ENCODE measurements at regions not wholly inside any gene's neighbourhood (a gene's known extent, or its start where the extent isn't known, plus 50 kb on each side); places are given as distances from the start of the nearest gene placed in this dataset.

DNA sequence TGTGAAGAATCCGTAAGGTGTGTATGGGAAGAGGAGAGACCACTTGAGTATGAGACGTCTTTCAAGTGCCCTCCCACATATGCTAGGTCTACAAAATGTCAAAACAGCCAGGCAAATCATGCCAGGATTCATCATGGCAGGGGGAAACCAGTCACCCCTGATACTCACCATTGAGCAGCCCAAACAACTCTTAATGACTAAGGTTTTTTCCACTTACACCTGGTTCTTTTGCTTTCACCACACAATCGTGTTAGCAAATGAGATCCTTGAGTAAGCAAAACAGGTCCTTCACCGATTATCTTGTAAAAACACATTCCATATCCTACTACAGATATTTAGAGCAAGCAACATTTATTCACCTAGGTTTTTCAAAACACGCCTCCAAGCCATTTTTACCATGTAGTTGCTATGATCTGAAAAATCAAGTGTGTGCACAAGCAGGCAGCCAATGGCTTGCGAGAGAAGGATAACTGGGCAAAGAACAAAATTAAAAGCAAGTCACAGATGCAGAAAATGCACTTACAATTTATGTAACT lies 177.5 kb upstream of the LPP start:
- DNase-seq = peak in 2 of 5 experiments; percentile 26 to 50

DNA sequence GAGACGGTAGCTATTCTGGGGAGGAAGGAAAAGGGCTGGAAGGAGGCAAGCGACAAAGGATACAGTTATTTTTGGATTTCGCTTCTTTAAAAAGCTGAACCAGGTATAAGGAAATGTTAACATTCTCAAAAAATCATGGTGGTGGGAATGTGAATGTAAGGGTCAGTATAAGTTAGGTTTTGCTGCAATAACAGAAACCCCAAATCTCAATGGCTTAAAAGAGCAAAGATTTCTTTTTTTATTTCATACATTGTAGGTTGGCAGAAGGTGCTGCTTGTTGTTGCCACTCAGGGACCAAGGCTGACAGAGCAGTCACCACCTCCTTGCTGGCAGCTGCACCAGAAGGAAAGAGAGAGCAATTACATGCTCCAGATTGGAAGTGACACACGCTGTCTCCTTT lies 176.3 kb upstream of the LPP start:
- no peak for DNase-seq

DNA sequence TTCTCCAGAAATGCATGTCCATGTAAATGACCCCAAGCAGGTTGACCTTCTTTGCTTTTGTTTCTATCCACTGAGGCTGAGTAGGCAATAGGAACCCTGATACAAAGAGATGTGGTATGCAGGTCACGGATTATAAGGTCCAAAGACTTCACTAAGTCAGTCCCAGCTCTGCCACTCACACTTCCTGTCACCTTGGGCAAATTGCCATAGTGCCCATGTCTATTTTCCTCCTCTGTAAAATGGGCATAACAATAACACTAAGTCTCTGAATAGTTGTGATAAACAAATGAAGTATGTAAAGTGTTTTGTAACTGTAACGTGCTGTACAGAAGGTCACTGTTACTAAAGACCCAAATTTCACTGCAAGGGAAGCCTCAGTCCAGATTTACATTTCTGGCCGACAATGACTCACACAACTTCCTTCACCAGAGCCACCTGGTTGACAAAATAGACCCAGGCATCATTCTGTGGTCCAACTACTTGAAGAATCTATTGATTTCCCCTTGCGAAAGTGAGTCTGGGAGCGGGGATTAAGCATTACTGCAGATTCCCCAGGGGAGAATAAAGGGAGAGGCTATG lies 175.4 kb upstream of the LPP start:
- no peak for DNase-seq

DNA sequence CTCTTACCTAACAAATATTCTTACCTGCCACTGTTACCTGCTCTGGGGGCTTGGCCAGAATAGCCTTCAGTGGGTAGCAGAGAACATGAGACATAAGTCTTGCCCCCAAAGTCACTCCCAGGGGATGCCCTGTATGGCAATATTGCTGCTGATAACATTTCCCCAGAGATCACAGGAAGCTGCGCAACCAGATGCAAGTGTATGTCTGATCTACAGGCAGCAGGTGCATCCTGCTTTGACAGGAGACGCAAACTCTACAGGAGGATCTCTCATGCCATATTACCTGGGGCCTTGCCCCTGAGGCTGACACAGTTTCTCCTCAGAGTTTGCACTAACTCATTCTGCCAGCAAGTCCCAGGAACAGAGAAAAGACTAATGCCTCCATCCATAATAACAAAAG lies 174.4 kb upstream of the LPP start:
- DNase-seq = peak in 2 of 5 experiments; percentile 24 to 58

DNA sequence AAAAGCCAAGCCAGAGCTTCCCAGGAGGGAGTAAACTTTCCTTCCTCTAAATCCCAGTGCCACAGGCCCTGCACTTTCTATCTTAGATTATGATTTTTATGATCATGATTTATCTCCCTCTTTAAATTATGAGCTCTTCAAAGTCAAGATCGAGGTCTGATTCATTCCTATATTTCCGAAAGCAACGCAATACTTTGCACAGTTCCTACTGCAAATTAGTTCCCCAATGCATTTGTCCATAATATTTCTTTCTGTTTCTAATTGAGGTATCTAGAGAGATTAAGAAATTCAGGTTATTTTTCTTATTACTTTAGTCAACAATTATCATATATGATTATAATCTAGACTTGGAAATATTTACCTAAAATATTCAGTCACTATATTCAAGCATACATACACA lies 173.1 kb upstream of the LPP start:
- DNase-seq = no peak

DNA sequence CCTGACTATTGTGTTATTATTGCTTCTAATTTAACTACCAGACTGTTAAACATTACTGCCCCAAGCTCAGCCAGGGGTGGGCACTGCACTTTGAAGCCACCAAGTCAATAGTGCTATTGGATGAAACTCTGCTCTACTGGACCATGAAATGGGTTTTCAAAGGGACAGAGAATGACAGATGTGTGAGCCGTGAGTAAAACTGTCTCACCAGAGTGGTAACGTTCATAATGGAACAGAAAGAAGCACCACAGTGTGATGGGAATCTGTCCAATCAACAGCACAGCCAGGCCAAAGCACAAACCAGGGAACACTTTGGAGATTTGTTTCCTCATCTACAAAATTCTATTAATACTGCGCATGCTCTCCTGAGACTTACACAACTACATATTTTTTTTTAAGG lies 171.8 kb upstream of the LPP start:
- DNase-seq = no peak

DNA sequence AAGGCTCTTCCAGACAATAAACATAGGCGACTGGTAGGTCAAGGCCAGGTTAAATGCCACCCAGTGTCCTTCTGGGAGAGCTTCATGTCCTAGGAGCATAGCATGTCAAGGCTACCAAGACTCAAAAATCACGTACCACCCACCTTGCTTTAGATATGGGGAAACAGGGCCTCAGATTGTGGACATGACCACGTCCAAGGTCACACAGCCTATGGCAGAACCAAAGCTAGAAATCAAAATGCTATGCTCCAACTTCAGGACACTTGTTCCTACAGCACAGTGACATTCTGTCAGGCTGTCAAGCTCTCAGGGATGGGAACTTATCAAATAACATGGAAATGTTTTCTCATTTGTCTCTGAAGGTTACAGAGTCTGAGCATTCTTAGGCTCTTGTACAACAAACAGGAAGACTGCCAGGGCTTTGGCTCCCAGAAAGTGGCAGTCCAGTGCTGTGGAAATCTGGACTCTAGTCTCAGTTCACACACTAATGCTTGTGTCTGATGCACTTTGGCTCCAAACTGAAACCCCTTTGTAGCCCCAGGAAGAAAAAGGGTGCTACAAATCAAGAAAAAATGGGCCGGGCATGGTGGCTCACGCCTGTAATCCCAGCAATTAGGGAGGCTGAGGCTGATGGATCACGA lies 170.4 kb upstream of the LPP start:
- no peak for DNase-seq

DNA sequence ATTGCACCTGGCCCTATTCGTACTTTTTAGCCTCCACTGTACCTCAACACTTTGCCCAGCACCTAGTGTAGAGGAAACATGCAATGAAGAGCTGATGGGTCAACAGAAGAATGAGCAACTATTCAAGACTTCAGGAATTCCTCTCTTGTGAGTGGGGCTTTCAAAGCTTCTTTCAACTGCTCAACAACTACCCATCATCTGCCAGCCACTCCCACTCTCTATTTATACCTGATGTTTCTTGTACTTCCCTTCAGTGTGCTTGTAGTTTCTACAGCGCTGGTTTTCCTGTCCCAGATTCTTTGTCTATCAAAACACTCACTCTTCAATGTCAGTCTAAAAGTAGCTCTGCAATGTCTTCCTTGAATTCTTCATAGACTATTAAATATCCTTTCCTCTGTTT lies 168.3 kb upstream of the LPP start:
- no peak for DNase-seq

DNA sequence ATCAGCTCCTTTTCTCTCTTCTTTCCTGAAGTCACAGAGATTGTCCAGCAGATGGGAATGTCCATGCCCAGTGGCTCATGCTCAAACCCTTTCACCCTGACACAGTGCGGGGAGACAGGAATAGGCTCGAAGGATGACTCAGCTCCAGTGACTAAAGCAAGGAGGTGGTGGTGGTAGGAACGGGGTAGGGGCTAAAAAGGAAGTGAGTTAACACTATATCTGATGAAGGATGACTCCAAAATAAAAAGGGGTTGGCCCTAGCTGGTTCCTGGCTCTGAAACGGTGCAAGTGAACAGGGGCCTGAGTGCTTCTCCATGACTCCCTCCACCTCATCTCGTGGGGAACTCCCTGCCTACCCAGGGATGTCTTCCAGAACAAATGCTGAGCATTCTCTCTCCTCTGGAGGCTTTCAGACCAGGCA lies 167.4 kb upstream of the LPP start:
- DNase-seq = peak in 2 of 5 experiments; percentile 32 to 78

DNA sequence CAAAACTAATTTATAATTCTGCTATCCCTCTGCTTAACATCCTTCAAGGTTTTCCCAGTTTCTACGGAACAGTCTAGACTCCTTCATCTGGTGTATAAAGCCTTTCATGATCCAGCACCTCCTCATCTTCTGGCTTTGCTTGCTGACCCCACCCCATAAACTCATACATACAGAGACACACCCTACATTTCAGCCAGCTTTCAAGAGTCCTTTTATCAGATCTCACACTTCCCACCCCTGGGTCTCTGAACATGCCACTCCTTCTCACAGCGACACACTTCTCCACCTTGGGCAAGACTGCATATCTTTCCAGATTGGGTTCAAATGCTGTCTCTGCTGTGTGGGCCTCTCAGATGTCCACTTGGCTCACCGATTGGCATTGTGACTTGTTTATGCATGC lies 166.8 kb upstream of the LPP start:
- DNase-seq = no peak

DNA sequence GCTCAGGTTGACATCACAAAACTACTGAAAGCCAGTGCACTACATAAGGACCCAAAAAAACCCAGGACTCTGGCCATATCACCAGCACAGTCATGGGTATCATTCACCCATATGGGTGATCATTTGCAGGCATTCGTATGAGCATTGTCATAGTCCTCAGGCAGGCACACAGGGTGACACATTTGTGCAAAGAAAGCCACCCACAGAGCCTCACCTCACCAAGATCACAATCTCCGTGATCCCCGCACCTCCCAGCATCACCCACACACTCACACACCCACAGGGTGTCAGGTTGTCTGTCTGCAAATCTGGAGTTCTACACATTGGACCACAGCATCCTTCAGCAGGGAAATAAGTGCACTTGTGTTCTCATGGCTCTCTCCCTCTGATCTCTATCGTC lies 166.0 kb upstream of the LPP start:
- DNase-seq = peak in 3 of 5 experiments; percentile 50 to 92 (median 77)

DNA sequence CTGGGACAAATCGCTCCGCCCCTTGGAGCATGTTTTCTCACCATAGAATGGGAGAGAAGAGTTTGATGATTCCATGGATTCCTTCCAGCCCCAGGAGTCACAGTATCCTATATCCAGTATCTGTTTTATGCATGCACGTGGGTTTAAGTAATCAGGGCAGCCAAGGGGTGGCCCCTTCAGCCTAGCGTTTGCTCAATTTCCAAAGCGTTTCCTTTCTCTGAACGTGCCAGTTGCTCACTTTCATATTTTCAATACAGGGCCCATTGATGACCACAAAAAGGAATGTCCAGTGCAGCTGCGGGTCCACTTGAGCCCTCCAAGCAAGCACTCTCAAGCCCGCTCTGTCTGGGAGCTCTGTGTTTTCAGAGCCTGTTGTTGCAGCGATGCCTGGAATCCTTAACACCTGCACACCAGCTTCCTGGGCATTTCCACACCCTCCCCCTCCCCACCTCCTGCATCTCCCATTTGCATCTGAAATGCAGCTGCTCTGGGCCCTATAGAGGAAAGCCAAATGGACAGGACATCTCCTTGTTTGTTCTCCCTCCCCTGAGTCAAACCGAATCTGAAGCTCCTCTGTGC lies 164.3 kb upstream of the LPP start:
- no peak for DNase-seq

DNA sequence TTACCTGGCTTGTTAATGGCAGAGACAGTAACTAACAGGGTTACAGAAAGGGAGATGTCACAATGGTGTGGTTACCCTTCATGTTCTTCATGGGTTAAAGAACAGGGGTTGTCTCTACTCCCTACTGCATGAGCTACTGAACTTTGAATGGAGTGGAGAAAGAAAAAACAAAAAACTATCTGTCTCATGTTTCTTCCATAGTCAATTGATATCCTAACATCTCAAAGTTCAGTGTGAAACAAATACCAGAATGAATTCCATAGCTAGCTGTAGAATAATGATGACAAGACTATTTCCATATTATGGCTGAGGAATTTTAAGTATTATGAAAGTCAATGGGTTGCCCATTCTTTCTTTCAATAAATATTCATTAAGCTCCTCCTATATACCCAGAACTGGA lies 161.3 kb upstream of the LPP start:
- no peak for DNase-seq

DNA sequence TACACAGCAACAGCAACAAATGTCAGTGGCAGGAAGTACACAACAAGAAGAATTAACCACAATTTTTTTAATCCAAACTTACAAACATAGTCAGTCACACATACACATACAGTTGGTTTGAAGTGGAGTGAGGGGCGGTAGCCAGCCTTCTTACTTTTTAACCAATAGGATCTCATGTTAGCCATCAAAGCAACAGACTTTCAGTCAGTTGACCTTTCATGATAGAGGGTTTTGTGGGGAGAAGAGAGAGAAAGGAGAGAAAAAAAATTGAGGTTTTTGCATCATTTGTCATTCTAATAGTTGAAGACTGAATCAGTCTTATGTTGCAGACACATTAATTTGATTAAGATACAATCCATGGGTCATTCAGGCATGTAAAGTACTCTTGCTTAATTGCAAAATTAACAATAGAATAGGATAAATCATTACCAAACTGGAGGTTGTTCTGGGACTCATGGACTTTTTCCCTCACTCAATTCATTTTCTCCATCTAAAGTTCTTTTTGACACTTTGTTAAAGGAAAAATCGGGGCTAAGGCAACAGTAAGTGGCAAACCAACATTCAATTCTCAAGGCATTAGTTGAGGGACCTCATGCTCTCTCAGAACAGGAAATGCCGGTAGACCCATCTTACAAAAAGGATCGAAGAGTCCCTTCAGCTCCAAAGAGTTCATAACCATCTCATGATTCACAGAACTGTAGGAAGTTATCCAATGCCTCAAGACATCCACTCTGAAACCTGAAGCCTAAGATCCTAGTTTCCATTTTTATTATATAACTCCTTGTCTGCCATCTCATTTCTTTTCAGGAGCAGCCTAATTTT lies 159.5 kb upstream of the LPP start:
- DNase-seq = peak in 2 of 5 experiments; percentile 62 to 87

DNA sequence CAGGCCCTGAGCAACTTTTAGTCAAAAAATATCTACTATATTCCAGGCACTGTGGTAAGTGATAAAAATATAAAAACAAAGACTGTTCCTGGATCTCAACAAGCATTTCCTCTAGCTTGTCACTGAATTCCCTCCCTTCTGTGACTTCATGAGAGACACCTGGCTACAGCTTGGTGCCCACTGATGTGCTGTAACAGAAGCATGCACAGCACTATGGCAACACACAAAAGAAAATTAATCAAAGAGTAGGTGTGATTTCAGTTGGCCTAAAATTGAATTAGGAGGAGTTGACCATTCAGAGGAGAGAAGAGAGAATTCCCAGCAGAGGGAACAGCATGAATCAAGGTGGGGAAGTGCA lies 158.9 kb upstream of the LPP start:
- no peak for DNase-seq

DNA sequence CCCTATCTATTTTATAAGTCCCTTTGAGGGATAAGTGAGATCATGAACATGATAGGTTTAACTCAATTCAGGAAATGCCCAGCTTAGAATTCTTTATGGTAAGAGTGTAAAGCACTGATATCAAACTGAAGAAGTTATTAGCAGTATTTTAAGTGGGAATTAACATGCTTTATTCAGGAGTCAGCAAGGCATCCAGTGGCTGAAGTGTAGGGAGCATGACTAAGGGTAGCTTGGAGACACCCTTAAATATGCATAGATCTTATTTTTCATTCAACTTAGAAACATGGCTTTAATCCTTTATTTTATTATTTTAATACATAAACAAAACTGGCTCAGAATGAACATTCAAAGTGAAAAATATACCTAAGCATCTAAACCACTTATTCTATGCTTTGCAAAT lies 158.3 kb upstream of the LPP start:
- DNase-seq = no peak

DNA sequence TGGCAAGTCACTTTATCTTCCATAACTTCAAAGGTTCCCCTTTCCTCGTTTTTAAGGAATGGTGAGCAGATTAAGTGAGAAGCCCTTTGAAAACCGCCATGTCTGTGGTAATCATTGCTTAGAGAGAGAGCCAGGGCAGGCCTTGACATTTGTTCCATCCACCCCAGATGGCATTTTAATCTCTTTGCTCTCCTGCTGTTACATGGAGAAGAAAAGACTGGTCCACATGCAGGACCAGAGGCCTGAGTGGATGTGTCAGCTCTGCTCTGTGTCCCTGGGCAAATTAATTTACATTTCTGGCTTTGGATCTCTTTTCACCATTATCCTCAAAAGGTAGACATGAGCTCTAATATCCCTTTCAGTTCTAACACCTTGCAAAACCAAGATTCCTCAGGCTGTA lies 157.3 kb upstream of the LPP start:
- no peak for DNase-seq

DNA sequence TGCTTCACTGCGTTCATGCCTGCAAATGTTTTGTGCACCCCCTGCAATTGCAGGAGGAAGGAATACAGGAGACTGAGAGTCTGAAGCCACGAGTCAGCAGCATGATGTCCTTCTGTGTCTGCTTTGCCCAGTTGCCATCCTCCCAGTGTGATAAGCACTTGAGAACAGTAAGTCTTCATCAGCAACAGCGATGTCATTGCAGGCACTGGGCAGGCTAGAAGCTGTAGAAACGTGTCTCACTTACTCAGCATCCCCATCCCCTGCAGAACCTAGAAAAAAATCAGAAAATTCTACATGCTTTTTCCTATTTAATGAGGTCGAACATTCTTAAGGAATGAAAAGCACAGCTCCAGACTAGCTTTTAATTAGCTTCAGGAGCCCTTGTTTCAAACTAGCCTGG lies 156.5 kb upstream of the LPP start:
- no peak for DNase-seq

DNA sequence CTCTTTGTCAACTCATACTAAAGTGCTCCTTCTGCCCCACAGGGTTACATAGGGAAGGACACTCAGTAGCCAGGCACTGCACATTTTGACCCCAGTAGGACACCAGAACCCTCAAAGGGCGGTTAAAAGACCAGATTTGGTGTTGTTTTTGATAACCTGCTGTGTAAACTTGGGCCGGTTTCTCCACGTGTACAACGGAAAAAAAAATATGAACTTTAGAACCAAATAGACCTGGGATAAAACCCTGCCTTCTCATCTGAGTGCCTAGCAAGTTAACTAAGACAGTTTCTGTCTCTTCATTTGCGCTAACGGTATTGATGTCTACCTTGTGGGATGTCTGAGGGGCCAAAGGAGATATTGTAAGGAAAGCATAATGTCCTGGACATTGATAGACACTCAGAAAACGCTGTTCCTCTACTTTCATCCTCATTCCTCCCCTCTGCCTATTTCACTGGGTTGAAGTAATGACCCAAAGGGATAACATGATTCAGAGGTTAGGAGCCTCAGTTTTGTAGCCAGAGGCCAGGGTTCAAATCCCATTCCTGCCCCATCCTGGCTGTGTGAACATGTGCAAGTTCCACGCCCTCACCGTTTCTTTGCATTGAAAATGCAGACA lies 155.9 kb upstream of the LPP start:
- no peak for DNase-seq

DNA sequence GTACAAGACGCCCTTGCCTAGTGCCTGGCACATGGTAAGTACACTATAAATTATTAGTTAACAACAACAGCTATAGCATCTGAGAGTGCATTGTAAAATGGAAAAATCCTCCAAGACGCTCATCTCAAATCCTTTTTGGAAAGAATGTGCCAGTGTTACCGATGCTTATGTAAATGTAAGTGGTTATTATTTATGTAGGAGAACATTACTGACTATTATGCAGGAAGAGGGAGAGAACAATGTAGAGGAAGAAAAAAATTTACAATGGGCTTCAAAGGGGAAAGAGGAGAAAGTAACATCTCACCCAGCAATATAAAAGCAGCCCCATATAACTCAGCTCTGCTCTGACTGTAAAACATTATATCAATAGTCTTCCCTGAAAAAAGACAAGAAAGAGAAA lies 155.3 kb upstream of the LPP start:
- no peak for DNase-seq

DNA sequence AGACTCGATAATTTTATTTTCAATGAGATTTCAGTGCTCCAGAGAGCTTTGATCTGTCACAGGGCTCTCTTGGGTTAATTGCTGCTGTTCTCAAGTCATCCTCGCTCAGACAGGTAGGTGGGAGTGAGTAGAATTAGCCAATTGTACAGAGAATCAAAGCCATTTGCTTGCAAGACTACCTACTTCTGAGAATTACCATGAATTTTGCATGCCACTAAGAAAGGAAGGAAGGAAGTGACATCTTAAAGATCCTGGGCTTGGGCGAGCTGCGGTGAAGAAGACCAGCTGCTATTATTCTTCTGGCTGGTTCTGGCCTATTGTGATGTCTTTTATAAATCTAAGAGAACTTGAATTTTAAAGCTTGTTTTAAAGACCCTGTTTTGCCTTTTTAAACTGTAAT lies 154.1 kb upstream of the LPP start:
- DNase-seq = peak in 2 of 5 experiments; percentile 63 to 95

DNA sequence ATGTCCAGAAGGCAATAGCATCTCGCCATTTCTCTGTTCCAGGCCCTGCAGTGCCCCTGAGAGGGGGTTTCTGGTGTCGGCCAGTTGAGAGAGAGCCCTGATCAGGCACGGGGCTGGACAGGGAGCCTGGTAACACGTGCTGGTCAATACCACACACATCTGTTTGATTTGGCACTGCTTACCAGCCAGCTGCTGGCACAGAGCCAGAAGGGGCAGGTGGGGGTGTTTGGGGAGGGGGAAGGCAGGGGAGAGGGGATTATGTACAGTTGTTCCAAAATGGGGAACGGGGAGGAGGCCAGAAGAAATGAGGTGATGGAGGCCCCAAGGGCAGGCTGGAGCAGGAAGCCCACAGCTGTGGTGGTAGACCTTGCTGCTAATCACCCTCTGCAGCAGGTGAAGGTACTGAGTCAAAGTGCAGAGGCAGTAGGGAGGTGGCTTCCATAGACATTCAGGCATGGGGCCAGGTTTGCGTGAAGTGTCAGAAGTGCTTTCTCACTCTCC lies 153.5 kb upstream of the LPP start:
- peak in 2 of 5 experiments; percentile 26 to 43 for DNase-seq

DNA sequence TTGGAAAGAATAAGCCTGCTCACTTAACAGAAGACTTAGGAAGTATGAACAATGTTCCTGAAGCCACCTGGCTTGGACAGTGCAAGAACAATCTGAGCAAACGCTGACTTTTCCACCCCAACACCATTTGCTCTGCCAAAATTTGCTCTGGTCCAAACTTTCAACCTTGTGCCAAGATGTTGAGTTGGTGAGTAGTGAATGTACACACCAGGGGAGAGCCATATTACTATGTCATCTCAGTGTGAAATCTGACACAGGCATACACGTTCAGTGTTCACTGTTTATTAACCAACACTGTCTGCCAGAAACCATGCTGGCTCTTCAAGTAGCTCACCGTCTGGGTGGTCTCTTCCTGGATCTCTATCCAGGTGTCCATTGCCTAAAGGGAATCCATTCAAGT lies 152.9 kb upstream of the LPP start:
- no peak for DNase-seq

All from T-helper 2 cell (primary cell).